ENCODE measurements at regions not wholly inside any gene's neighbourhood (a gene's known extent, or its start where the extent isn't known, plus 50 kb on each side); places are given as distances from the start of the nearest gene placed in this dataset.
A peak's percentile ranks its signal among the peaks of the same experiment; 100 is the strongest.

DNA sequence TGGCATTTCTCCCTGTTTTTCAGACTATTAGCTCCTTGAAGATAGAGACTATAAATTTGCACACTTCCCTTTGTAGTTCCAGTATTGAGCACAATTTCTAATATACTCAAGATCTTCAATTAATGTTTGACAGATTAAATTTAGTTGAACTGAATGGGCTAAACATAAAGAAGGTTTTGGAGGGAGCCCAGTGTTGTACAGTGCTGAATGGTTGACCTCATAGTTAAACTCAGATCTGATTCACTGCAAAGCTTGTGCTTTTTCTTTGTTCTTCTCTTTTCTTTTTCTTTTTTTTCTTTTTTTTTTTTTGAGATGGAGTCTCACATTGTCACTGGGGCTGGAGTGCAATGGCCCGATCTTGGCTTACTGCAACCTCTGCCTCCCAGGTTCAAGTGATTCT lies 411.7 kb upstream of the ZNF462 start:
- DNase-seq (ENCODE audit: low read depth in 2 of 2): no peak
- no peak overlapping the region for H3K4me3 ChIP-seq (replicated peaks in 1 of 2; ENCODE audit: low read depth in 2 of 2, low read length in 2 of 2)
- TF ChIP-seq, protein P1, sequence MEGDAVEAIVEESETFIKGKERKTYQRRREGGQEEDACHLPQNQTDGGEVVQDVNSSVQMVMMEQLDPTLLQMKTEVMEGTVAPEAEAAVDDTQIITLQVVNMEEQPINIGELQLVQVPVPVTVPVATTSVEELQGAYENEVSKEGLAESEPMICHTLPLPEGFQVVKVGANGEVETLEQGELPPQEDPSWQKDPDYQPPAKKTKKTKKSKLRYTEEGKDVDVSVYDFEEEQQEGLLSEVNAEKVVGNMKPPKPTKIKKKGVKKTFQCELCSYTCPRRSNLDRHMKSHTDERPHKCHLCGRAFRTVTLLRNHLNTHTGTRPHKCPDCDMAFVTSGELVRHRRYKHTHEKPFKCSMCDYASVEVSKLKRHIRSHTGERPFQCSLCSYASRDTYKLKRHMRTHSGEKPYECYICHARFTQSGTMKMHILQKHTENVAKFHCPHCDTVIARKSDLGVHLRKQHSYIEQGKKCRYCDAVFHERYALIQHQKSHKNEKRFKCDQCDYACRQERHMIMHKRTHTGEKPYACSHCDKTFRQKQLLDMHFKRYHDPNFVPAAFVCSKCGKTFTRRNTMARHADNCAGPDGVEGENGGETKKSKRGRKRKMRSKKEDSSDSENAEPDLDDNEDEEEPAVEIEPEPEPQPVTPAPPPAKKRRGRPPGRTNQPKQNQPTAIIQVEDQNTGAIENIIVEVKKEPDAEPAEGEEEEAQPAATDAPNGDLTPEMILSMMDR (IDR thresholded peaks at IDR 0.05; ENCODE audit: low read depth, low read length): no peak

DNA sequence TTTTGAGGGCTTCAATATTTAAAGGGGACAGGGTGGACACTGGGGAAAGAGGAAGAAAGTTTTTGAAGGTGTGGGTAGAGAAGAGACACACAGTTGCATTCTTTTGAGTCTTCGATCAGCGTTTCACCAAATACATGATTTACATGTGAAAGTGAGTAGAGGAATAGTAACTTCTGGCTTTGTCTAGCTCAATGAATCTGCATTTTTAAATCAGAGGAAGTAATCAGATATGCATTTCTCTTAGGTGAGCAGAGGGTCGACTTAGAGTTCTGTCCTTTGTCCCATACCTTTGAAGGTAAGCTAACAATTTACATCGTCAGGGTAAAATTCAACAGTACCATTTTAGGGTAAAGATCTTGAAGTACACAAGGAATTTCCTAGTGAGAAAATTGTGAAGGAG lies 406.4 kb upstream of the ZNF462 start:
- H3K4me3 ChIP-seq (replicated peaks in 1 of 2; ENCODE audit: low read depth in 2 of 2, low read length in 2 of 2): no peak overlapping the region
- DNase-seq (ENCODE audit: low read depth in 2 of 2): no peak
- TF ChIP-seq, protein P1 (IDR thresholded peaks at IDR 0.05; ENCODE audit: low read depth, low read length): no peak

DNA sequence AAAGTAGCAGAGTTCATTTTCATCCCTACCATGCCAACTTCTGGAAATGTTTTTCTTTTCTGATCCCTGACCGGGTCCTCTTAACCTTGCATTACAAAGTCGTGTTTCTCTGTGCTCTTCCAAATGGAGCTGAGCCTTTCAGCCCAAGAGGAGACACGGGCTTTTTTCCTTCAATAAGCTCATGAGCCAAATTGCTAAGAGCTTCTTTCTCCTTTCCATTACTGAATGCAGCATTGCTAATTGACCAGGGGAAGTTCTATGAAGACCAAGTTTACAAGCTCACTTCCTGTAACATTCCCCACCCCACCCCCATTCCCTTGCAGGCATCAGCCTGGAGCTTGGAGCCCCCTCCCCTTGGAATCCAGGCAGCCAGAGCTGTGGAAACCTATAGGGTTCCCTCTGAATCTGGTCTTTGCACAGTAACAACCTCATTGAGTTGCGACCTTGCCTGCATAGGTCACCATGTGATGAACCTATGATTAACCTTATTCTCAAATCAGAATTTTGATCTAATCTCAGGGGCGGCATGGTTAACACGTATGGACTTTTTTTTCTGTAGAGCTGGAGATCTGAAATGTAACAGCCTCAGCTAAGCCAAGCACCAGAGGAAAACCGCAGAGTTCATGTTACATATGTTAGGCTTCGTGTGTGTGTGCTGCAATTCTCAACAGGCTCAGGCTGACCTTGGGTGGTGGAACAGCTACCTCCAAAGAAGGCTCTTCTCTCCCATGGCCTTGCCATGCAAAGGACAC lies 395.7 kb upstream of the ZNF462 start:
- TF ChIP-seq, protein P1 (IDR thresholded peaks at IDR 0.05; ENCODE audit: low read depth, low read length): no peak
- DNase-seq (ENCODE audit: low read depth in 2 of 2): no peak
- no peak overlapping the region for H3K4me3 ChIP-seq (replicated peaks in 1 of 2; ENCODE audit: low read depth in 2 of 2, low read length in 2 of 2)

DNA sequence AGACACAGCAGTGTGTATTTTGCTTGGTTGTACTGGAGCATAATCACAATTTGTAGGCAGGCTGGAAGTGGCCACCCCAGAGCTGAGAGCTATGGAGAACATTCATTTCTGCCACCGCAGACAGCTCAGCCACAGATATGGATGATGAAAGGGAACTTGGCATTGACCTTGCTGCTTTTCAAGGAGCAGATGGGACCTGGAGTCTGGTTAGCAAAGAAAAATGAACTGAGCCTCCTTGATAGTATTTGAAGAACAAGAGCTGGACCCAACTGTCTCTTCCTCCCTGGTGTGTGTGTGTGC lies 395.2 kb upstream of the ZNF462 start:
- H3K4me3 ChIP-seq (replicated peaks in 1 of 2; ENCODE audit: low read depth in 2 of 2, low read length in 2 of 2): no peak overlapping the region
- TF ChIP-seq, protein P1 (IDR thresholded peaks at IDR 0.05; ENCODE audit: low read depth, low read length): no peak
- no peak for DNase-seq (ENCODE audit: low read depth in 2 of 2)

DNA sequence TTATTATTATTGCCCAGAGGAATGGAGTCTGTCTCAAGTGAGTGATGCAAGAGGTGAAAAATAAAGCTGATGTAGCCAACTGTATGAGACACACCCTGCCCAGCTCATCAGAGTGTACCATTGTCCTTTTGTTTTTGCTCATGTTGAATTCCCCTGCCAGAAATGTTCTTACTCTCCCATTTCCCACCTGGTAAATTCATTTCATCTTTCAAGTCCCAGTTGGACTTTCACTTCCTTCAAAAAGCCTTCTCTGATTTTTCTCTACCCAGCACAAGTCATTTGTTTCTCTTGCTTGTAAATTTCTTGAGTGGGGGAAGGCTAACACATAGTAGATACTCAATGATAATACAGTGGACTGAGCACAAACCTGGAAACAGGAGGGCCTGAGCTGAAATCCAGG lies 394.5 kb upstream of the ZNF462 start:
- no peak overlapping the region for H3K4me3 ChIP-seq (replicated peaks in 1 of 2; ENCODE audit: low read depth in 2 of 2, low read length in 2 of 2)
- DNase-seq (ENCODE audit: low read depth in 2 of 2): no peak
- TF ChIP-seq, protein P1 (IDR thresholded peaks at IDR 0.05; ENCODE audit: low read depth, low read length): no peak

DNA sequence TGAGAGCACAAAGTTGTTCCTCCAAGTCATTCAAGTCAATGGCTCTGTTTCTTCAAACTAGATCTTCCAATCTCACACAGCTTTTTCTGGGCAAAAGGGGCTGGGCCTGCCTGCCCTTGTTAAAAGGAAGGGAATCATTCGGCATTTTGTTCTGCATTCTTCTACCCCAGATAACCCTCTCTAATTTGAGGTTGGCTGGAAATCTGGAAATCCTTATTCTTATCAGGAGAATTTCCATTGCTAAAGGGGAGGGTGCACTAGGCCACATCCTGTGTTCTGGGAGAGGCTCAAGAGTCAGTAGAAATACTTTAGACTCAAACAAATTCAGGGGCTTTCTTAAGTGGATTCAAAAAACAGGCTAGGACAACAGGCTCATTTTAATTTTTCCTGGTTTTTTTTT lies 384.7 kb upstream of the ZNF462 start:
- DNase-seq (ENCODE audit: low read depth in 2 of 2): peak in 1 of 2 donors; percentile 7
- no peak overlapping the region for H3K4me3 ChIP-seq (replicated peaks in 1 of 2; ENCODE audit: low read depth in 2 of 2, low read length in 2 of 2)
- TF ChIP-seq, protein P1 (IDR thresholded peaks at IDR 0.05; ENCODE audit: low read depth, low read length): no peak

DNA sequence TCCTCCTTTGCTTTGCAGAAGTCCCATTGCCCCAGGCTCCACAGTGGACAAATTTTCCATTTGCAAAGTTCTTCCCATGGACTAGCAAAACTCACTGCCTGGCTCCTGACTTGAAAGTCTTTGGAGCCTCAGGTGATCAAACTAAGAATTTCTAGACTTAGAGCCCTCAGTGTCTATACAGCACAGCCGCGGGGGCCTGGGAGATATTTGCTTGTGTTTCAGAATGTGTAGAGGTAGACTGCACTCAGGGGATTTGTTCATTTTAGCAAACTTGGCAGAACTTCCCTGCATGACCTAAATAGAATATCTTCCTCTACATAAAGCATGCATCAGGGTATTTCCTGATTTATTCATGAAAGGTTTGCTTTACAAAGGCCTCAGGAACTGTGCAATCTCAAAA lies 384.2 kb upstream of the ZNF462 start:
- peak in 1 of 2 donors; percentile 11 for DNase-seq (ENCODE audit: low read depth in 2 of 2)
- no peak overlapping the region for H3K4me3 ChIP-seq (replicated peaks in 1 of 2; ENCODE audit: low read depth in 2 of 2, low read length in 2 of 2)
- TF ChIP-seq, protein P1 (IDR thresholded peaks at IDR 0.05; ENCODE audit: low read depth, low read length): no peak

Data from cardiac fibroblast (primary cell).